22Rv1 (cell line): ENCODE measurements at regions not wholly inside any gene's neighbourhood (a gene's known extent, or its start where the extent isn't known, plus 50 kb on each side); places are given as distances from the start of the nearest gene placed in this dataset.

Experiments
- CTCF ChIP-seq: fragments of 450-650 bp; IDR thresholded peaks from 2 replicates; pipeline ENCODE4 v1.5.1; 2017; ENCODE audit warnings: mild to moderate bottlenecking
- ZFX ChIP-seq: fragments of 450-650 bp; IDR thresholded peaks from 2 replicates; pipeline ENCODE4 v1.6.1; 2017; ENCODE audit warnings: antibody characterized with exemption, borderline replicate concordance

DNA sequence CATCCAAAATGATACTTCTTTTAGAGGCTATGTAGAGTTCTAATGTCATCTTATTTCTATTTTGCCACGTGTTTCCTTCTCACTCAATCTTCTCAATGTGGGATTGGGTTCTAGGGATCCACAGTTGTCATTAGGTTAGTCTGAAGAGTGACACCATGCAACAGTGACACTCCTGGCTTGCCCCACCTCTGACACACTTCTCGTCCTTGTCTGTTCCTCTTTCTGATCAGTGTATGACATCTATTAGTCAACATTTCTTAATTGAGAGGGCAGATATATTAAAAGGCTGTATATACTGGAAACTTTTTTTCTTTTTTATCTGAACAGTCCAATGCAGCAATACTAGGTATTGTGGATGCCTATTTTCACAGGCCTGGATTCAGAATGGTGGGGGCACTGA, 67.6 kb upstream of the GYPA start:
- TF ChIP-seq CTCF (no peak), ZFX (no peak)
